NT2/D1 (cell line): ENCODE measurements at regions not wholly inside any gene's neighbourhood (a gene's known extent, or its start where the extent isn't known, plus 50 kb on each side); places are given as distances from the start of the nearest gene placed in this dataset.

Experiments
- DNase-seq: peaks from one replicate; pipeline ENCODE4 v3.0.0-alpha.2; 2011; ENCODE audit warnings: low read depth, low spot score
- H3K27me3 ChIP-seq: 2 replicates; pipeline ENCODE4 v1.6.0; 2011; ENCODE audit warnings: mild to moderate bottlenecking; ENCODE audit not compliant: insufficient read length, insufficient read depth
- H3K36me3 ChIP-seq: 2 replicates; pipeline ENCODE4 v1.6.1; 2011; ENCODE audit warnings: mild to moderate bottlenecking, low read length, mixed read lengths; ENCODE audit not compliant: insufficient read depth, insufficient read length
- H3K4me1 ChIP-seq: 2 replicates; pipeline ENCODE4 v1.5.1; 2011; ENCODE audit not compliant: insufficient read depth, insufficient read length
- H3K4me3 ChIP-seq: 2 replicates; pipeline ENCODE4 v1.5.1; 2011; ENCODE audit warnings: low read depth; ENCODE audit not compliant: insufficient read length
- H3K9ac ChIP-seq: 2 replicates; pipeline ENCODE4 v1.6.0; 2011; ENCODE audit warnings: low read depth; ENCODE audit not compliant: insufficient read length
- H3K9me3 ChIP-seq: 2 replicates; pipeline ENCODE4 v1.5.1; 2011; ENCODE audit warnings: mild to moderate bottlenecking, low read length; ENCODE audit not compliant: insufficient read depth
- SUZ12 ChIP-seq: IDR thresholded peaks from 2 replicates; pipeline ENCODE4 v1.6.1; 2011; ENCODE audit not compliant: insufficient read length, insufficient read depth; ENCODE audit errors: extremely low read depth
- YY1 ChIP-seq: IDR thresholded peaks from 2 replicates; pipeline ENCODE4 v1.6.1; 2011; ENCODE audit not compliant: insufficient read length, insufficient read depth
- ZNF274 ChIP-seq: IDR thresholded peaks from 2 replicates; pipeline ENCODE4 v1.6.1; 2011; ENCODE audit warnings: mild to moderate bottlenecking, low read depth, low read length

- Histone ChIP-seq H3K4me3 (no peak overlapping the region), H3K9ac (no peak overlapping the region), H3K9me3 (peaks cover 13% of the 10 kb centered on the region), H3K4me1 (no peaks in the 10 kb centered on the region), H3K36me3 (no peaks in the 10 kb centered on the region), H3K27me3 (no peaks in the 10 kb centered on the region)
- no peak for DNase-seq
- TF ChIP-seq ZNF274, result no peak
- no peak for TF ChIP-seq YY1
- no peak for TF ChIP-seq SUZ12
These were observed 102.5 kb upstream of the ZNF536 start for GRCh38 chr19:30269638-30270037.

- Histone ChIP-seq H3K27me3 (no peaks in the 10 kb centered on the region), H3K36me3 (no peaks in the 10 kb centered on the region), H3K9me3 (peaks cover 13% of the 10 kb centered on the region), H3K4me3 (no peak overlapping the region), H3K4me1 (no peaks in the 10 kb centered on the region), H3K9ac (no peak overlapping the region)
- no peak for DNase-seq
- no peak for TF ChIP-seq ZNF274
- TF ChIP-seq YY1, result no peak
- no peak for TF ChIP-seq SUZ12
These were observed 100.4 kb upstream of the ZNF536 start for GRCh38 chr19:30271816-30272215.

GRCh38 chr19:30272554-30272953, 99.6 kb upstream of the ZNF536 start:
- H3K36me3 ChIP-seq, result no peaks in the 10 kb centered on the region
- no peak for TF ChIP-seq SUZ12
- no peak for TF ChIP-seq YY1
- TF ChIP-seq ZNF274, result no peak

GRCh38 chr19:30273184-30273583, 99.0 kb upstream of the ZNF536 start:
- TF ChIP-seq SUZ12 (no peak), YY1 (no peak), ZNF274 (no peak)
- H3K27me3 ChIP-seq, result no peaks in the 10 kb centered on the region
- H3K36me3 ChIP-seq, result no peaks in the 10 kb centered on the region
- DNase-seq, result no peak
- peaks cover 13% of the 10 kb centered on the region for H3K9me3 ChIP-seq
- no peak overlapping the region for H3K9ac ChIP-seq
- no peak overlapping the region for H3K4me3 ChIP-seq
- H3K4me1 ChIP-seq, result no peaks in the 10 kb centered on the region

More at GRCh38 chr19:30272554-30272953, 99.6 kb upstream of the ZNF536 start:
- H3K4me3 ChIP-seq, result no peak overlapping the region
- H3K9me3 ChIP-seq, result peaks cover 13% of the 10 kb centered on the region
- no peaks in the 10 kb centered on the region for H3K4me1 ChIP-seq
- no peak overlapping the region for H3K9ac ChIP-seq
- no peaks in the 10 kb centered on the region for H3K27me3 ChIP-seq
- DNase-seq, result no peak

- H3K4me1 ChIP-seq, result no peaks in the 10 kb centered on the region
- H3K36me3 ChIP-seq, result no peaks in the 10 kb centered on the region
- H3K4me3 ChIP-seq, result no peak overlapping the region
- TF ChIP-seq ZNF274 (no peak), YY1 (no peak), SUZ12 (no peak)
- H3K27me3 ChIP-seq, result no peaks in the 10 kb centered on the region
- H3K9me3 ChIP-seq, result peaks cover 13% of the 10 kb centered on the region
- no peak overlapping the region for H3K9ac ChIP-seq
- no peak for DNase-seq
These were observed 97.2 kb upstream of the ZNF536 start for GRCh38 chr19:30274987-30275386.

GRCh38 chr19:30276011-30276882, 95.9 kb upstream of the ZNF536 start:
- H3K36me3 ChIP-seq, result no peaks in the 10 kb centered on the region
- no peaks in the 10 kb centered on the region for H3K27me3 ChIP-seq
- no peak overlapping the region for H3K4me3 ChIP-seq
- no peak overlapping the region for H3K9ac ChIP-seq
- no peaks in the 10 kb centered on the region for H3K4me1 ChIP-seq
- H3K9me3 ChIP-seq, result peaks cover 13% of the 10 kb centered on the region
- no peak for DNase-seq
- TF ChIP-seq YY1 (no peak), ZNF274 (no peak), SUZ12 (no peak)

- H3K27me3 ChIP-seq, result no peaks in the 10 kb centered on the region
- no peak for DNase-seq
- no peaks in the 10 kb centered on the region for H3K36me3 ChIP-seq
- TF ChIP-seq ZNF274 (no peak), YY1 (no peak), SUZ12 (no peak)
- peaks cover 13% of the 10 kb centered on the region for H3K9me3 ChIP-seq
- no peaks in the 10 kb centered on the region for H3K4me1 ChIP-seq
- H3K4me3 ChIP-seq, result no peak overlapping the region
- no peak overlapping the region for H3K9ac ChIP-seq
These were observed 95.3 kb upstream of the ZNF536 start for GRCh38 chr19:30276883-30277280.
